ENCODE measurements at regions not wholly inside any gene's neighbourhood (a gene's known extent, or its start where the extent isn't known, plus 50 kb on each side); places are given as distances from the start of the nearest gene placed in this dataset.
A peak's percentile ranks its signal among the peaks of the same experiment; 100 is the strongest.

DNA sequence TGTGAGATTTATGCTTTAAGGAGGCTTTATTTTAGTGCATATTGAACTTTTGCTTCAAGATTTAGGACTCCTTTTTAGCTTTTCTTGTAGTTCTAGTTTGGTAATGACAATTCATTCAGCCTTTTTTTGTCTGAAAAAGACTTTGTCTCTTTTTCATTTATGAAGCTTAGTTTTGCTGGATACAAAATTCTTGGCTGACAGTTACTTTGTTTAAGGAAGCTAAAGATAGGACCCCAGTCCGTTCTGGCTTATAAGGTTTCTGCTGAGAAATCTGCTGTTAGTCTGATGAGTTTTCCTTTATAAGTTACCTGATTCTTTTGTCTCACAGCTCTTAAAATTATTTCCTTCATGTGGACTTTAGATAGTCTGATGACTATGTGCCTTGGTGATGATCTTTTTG is 142.8 kb upstream of the B3GAT2 start:
- H3K27me3 ChIP-seq (ENCODE audit: control insufficient read depth, insufficient read depth, low read length), result no peaks in the 10 kb centered on the region
- DNase-seq (ENCODE audit: low read depth, low spot score) (no peak), ATAC-seq (no peak)
- TF ChIP-seq SIN3A (IDR thresholded peaks at IDR 0.05; ENCODE audit: borderline replicate concordance, insufficient read depth, low read depth, low read length) (no peak), POLR2AphosphoS5 (IDR thresholded peaks at IDR 0.05; ENCODE audit: low read depth, low read length) (no peak), TCF7L2 (IDR thresholded peaks at IDR 0.05; ENCODE audit: low read depth, low read length) (no peak)
- TF ChIP-seq, protein P1, sequence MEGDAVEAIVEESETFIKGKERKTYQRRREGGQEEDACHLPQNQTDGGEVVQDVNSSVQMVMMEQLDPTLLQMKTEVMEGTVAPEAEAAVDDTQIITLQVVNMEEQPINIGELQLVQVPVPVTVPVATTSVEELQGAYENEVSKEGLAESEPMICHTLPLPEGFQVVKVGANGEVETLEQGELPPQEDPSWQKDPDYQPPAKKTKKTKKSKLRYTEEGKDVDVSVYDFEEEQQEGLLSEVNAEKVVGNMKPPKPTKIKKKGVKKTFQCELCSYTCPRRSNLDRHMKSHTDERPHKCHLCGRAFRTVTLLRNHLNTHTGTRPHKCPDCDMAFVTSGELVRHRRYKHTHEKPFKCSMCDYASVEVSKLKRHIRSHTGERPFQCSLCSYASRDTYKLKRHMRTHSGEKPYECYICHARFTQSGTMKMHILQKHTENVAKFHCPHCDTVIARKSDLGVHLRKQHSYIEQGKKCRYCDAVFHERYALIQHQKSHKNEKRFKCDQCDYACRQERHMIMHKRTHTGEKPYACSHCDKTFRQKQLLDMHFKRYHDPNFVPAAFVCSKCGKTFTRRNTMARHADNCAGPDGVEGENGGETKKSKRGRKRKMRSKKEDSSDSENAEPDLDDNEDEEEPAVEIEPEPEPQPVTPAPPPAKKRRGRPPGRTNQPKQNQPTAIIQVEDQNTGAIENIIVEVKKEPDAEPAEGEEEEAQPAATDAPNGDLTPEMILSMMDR (IDR thresholded peaks at IDR 0.05), result no peak
- TF ChIP-seq, protein P2, sequence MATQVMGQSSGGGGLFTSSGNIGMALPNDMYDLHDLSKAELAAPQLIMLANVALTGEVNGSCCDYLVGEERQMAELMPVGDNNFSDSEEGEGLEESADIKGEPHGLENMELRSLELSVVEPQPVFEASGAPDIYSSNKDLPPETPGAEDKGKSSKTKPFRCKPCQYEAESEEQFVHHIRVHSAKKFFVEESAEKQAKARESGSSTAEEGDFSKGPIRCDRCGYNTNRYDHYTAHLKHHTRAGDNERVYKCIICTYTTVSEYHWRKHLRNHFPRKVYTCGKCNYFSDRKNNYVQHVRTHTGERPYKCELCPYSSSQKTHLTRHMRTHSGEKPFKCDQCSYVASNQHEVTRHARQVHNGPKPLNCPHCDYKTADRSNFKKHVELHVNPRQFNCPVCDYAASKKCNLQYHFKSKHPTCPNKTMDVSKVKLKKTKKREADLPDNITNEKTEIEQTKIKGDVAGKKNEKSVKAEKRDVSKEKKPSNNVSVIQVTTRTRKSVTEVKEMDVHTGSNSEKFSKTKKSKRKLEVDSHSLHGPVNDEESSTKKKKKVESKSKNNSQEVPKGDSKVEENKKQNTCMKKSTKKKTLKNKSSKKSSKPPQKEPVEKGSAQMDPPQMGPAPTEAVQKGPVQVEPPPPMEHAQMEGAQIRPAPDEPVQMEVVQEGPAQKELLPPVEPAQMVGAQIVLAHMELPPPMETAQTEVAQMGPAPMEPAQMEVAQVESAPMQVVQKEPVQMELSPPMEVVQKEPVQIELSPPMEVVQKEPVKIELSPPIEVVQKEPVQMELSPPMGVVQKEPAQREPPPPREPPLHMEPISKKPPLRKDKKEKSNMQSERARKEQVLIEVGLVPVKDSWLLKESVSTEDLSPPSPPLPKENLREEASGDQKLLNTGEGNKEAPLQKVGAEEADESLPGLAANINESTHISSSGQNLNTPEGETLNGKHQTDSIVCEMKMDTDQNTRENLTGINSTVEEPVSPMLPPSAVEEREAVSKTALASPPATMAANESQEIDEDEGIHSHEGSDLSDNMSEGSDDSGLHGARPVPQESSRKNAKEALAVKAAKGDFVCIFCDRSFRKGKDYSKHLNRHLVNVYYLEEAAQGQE (IDR thresholded peaks at IDR 0.05; ENCODE audit: insufficient read depth in 1 of 2, low read depth in 2 of 2, low read length in 1 of 2), result no peak
- intact Hi-C loops (cut with micrococcal nuclease; ENCODE audit: unreplicated experiment) (no loop called here), in situ Hi-C loops (cut with HindIII; ENCODE audit: low pct_unique_long_range_greater_than_20kb, low sequenced_read_pairs) (no loop called here)
- no peak overlapping the region for H3K27ac ChIP-seq (ENCODE audit: low read length)
- ChIA-PET CTCF (no interaction called here), POLR2A (no interaction called here)
- BruUV-seq (replicated peaks), result no TSS peak
- H3K4me1 ChIP-seq (ENCODE audit: control insufficient read depth, insufficient read depth, low read length), result no peaks in the 10 kb centered on the region
- no peak overlapping the region for H3K4me3 ChIP-seq (ENCODE audit: low read depth in 2 of 2, low read length in 2 of 2)
- no peaks in the 10 kb centered on the region for H3K9me3 ChIP-seq (ENCODE audit: control insufficient read depth, insufficient read depth, low read depth, low read length)
- no peaks in the 10 kb centered on the region for H3K36me3 ChIP-seq (ENCODE audit: control insufficient read depth, insufficient read depth, low read length)

DNA sequence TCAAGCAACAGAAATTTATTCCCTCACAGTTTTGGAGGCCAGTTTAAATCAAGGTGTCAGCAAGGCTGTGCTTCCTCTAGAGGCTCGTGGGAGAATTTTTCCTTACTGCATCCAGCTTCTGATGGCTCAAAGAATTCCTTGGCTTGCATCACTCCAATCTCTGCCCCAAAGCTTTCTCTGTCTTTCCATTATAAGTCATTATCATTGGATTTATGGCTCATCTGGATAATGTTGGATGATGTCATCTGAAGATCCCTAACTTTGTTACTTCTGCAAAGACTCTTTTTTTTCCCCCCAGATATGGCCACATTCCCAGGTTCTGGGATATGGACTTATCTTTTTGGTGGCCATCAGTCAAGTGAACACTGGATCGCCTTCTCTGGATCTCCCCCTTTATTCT is 146.3 kb upstream of the B3GAT2 start:
- ChIA-PET CTCF (no interaction called here), POLR2A (no interaction called here)
- intact Hi-C loops (cut with micrococcal nuclease; ENCODE audit: unreplicated experiment), result no loop called here
- TF ChIP-seq, protein P1 (IDR thresholded peaks at IDR 0.05), result 0 out of 2 replicates have a peak, but pooled peaks have one; percentile 2
- no peak for TF ChIP-seq POLR2AphosphoS5 (IDR thresholded peaks at IDR 0.05; ENCODE audit: low read depth, low read length)
- TF ChIP-seq, protein P2 (IDR thresholded peaks at IDR 0.05; ENCODE audit: insufficient read depth in 1 of 2, low read depth in 2 of 2, low read length in 1 of 2), result no peak
- no TSS peak for BruUV-seq (replicated peaks)
- no peaks in the 10 kb centered on the region for H3K4me1 ChIP-seq (ENCODE audit: control insufficient read depth, insufficient read depth, low read length)
- no peak for ATAC-seq
- H3K27ac ChIP-seq (ENCODE audit: low read length), result no peak overlapping the region
- H3K9me3 ChIP-seq (ENCODE audit: control insufficient read depth, insufficient read depth, low read depth, low read length), result no peaks in the 10 kb centered on the region
- H3K27me3 ChIP-seq (ENCODE audit: control insufficient read depth, insufficient read depth, low read length), result no peaks in the 10 kb centered on the region
- no peaks in the 10 kb centered on the region for H3K36me3 ChIP-seq (ENCODE audit: control insufficient read depth, insufficient read depth, low read length)
- H3K4me3 ChIP-seq (ENCODE audit: low read depth in 2 of 2, low read length in 2 of 2), result no peak overlapping the region
- in situ Hi-C loops (cut with HindIII; ENCODE audit: low pct_unique_long_range_greater_than_20kb, low sequenced_read_pairs), result no loop called here
- DNase-seq (ENCODE audit: low read depth, low spot score), result no peak
